ENCODE measurements at regions not wholly inside any gene's neighbourhood (a gene's known extent, or its start where the extent isn't known, plus 50 kb on each side); places are given as distances from the start of the nearest gene placed in this dataset.

DNA sequence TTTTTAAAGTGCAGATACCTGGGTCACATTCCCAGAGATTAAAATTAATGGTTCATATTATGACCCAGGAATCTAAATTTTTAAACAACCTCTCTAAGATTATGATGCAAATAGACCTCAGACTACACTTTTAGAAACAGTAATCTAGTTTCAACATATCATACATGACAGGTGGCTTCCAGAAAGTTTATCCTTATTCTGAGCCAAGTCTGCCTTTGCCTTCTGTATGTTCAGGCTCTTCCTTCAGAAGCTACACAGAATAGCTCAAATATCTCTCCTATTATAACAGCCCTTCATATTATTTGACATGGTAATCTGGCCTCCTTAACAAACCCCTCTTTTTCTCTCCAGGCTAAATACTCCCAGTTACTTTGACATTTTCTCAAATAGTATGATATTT lies 101.9 kb downstream of the FZD1 start:
- TF ChIP-seq, protein P1, sequence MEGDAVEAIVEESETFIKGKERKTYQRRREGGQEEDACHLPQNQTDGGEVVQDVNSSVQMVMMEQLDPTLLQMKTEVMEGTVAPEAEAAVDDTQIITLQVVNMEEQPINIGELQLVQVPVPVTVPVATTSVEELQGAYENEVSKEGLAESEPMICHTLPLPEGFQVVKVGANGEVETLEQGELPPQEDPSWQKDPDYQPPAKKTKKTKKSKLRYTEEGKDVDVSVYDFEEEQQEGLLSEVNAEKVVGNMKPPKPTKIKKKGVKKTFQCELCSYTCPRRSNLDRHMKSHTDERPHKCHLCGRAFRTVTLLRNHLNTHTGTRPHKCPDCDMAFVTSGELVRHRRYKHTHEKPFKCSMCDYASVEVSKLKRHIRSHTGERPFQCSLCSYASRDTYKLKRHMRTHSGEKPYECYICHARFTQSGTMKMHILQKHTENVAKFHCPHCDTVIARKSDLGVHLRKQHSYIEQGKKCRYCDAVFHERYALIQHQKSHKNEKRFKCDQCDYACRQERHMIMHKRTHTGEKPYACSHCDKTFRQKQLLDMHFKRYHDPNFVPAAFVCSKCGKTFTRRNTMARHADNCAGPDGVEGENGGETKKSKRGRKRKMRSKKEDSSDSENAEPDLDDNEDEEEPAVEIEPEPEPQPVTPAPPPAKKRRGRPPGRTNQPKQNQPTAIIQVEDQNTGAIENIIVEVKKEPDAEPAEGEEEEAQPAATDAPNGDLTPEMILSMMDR (conservative IDR thresholded peaks at IDR 0.05; ENCODE audit: low read depth, low read length), result no peak
- no peak for TF ChIP-seq EZH2 (IDR thresholded peaks at IDR 0.05; ENCODE audit: borderline replicate concordance, low read depth, low read length, poor library complexity, severe bottlenecking)

Data from A673 (cell line).